Thyroid gland (tissue), 4 donors: ENCODE measurements at regions not wholly inside any gene's neighbourhood (a gene's known extent, or its start where the extent isn't known, plus 50 kb on each side); places are given as distances from the start of the nearest gene placed in this dataset.

Source experiments
- DNase-seq, 2 donors: peaks; one replicate each; pipeline ENCODE4 v3.0.0-alpha.2; 2019
- H3K27ac ChIP-seq, 3 donors: fragments of 200-600 bp; sonication (generic); 1 replicate in 2 of 3; 2 replicates in 1 of 3; pipeline ENCODE4 v1.5.1; 2016 to 2019; ENCODE audit warnings: mild to moderate bottlenecking in 1 of 3, moderate library complexity in 1 of 3
- H3K27me3 ChIP-seq: fragments of 200-600 bp; sonication (generic); one replicate; pipeline ENCODE4 v1.5.1; 2019
- H3K36me3 ChIP-seq, 2 donors: fragments of 200-600 bp; sonication (generic); one replicate each; pipeline ENCODE4 v1.5.1; 2016 to 2019
- H3K4me1 ChIP-seq, 2 donors: fragments of 200-600 bp; sonication (generic); one replicate each; pipeline ENCODE4 v1.5.1; 2017 to 2019
- H3K4me3 ChIP-seq, 3 donors: fragments of 200-600 bp; sonication (generic); replicated peaks in 1 of 3; 1 replicate in 2 of 3; 2 replicates in 1 of 3; pipeline ENCODE4 v1.5.1; 2016; ENCODE audit warnings: mild to moderate bottlenecking in 1 of 3
- H3K9me3 ChIP-seq: fragments of 200-600 bp; sonication (generic); one replicate; pipeline ENCODE4 v1.5.1; 2017
- POLR2A ChIP-seq, 2 donors: fragments of 450-650 bp; IDR thresholded peaks; one replicate each; pipeline ENCODE4 v1.6.1; 2017; ENCODE audit warnings: antibody characterized with exemption in 2 of 2, mild to moderate bottlenecking in 2 of 2, moderate library complexity in 1 of 2
- WGBS, 2 donors: methylation state at CpG; one replicate each; pipeline ENCODE4 v1.1.5; 2017; 5-methylcytosine and 5-hydroxymethylcytosine counted together
- intact Hi-C: fragments of 100-400 bp; cut with DNase I; formaldehyde crosslinking; loops from one replicate; pipeline ENCODE4 v1.15.1; 2023
- TF ChIP-seq, protein P1 (sequence below), 6 experiments: fragments of 200-600 bp in 3 of 6; fragments of 450-650 bp in 3 of 6; sonication (generic) in 3 of 6; IDR thresholded peaks; one replicate each; pipeline ENCODE4 v1.5.1; 2016 to 2019; ENCODE audit warnings: antibody characterized with exemption in 6 of 6, mild to moderate bottlenecking in 2 of 6, inconsistent platforms in 1 of 6, moderate library complexity in 1 of 6

DNA sequence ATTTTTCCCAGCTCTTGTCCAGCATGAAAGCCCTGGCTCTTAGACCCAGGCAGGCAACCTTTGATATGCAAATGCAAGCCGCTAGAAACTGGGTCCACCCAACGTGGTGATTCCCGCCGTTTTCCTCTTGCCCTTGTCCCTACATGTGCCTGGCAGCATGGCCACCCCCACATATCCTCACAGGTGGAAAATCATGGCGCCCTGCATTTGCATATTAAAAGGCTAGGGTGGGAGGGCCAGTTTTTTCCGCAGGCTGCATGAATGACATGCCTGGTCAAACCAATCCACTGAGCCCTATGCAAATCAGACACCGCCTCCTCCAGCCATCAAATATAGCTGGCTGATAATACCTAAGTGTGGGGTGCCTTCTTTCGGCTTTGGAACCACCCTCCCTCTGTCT, 1091.8 kb upstream of the NXPH2 start:
- Histone ChIP-seq H3K27ac (no peak overlapping the region), H3K9me3 (no peaks in the 10 kb centered on the region), H3K27me3 (no peaks in the 10 kb centered on the region), H3K36me3 (no peaks in the 10 kb centered on the region), H3K4me3 (no peak overlapping the region), H3K4me1 (no peaks in the 10 kb centered on the region)
- 94 to 96% methylated on average over 8 of the region's 8 CpGs for WGBS, 2 donors
- no peak for DNase-seq
- TF ChIP-seq POLR2A (IDR thresholded peaks at IDR 0.05), result no peak
- TF ChIP-seq, protein P1, sequence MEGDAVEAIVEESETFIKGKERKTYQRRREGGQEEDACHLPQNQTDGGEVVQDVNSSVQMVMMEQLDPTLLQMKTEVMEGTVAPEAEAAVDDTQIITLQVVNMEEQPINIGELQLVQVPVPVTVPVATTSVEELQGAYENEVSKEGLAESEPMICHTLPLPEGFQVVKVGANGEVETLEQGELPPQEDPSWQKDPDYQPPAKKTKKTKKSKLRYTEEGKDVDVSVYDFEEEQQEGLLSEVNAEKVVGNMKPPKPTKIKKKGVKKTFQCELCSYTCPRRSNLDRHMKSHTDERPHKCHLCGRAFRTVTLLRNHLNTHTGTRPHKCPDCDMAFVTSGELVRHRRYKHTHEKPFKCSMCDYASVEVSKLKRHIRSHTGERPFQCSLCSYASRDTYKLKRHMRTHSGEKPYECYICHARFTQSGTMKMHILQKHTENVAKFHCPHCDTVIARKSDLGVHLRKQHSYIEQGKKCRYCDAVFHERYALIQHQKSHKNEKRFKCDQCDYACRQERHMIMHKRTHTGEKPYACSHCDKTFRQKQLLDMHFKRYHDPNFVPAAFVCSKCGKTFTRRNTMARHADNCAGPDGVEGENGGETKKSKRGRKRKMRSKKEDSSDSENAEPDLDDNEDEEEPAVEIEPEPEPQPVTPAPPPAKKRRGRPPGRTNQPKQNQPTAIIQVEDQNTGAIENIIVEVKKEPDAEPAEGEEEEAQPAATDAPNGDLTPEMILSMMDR (IDR thresholded peaks at IDR 0.05), result no peak
- intact Hi-C loops, result no loop called here

DNA sequence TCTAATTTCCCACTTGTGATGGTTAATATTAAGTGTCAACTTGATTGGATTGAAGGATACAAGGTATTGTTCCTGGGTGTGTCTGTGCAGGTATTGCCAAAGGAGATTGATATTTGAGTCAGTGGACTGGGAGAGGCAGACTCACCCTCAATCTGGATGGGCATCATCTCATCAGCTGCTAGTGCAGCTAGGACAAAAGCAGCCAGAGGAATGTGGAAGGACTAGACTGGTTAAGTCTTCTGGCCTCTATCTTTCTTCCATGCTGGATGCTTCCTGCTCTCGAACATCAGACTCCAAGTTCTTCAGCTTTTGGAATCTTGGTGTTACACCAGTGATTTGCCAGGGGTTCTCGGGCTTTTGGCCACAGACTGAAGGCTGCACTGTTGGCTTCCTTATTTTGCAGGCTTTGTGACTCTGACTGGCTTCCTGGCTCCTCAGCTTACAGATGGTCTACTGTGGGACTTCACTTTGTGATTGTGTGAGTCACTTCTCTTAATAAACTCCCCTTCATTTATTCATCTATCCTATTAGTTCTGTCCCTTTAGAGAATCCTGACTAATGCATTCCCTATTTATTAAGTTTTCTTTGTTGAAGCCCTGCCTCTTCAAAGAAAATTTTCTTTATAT, 1087.5 kb upstream of the NXPH2 start:
- Histone ChIP-seq H3K4me3 (no peak overlapping the region), H3K4me1 (no peaks in the 10 kb centered on the region), H3K9me3 (no peaks in the 10 kb centered on the region), H3K36me3 (no peaks in the 10 kb centered on the region), H3K27ac (no peak overlapping the region), H3K27me3 (no peaks in the 10 kb centered on the region)
- 70 to 75% methylated on average over 2 of the region's 2 CpGs for WGBS, 2 donors
- DNase-seq, result no peak
- intact Hi-C loops, result no loop called here
- TF ChIP-seq, protein P1 (IDR thresholded peaks at IDR 0.05), result no peak
- no peak for TF ChIP-seq POLR2A (IDR thresholded peaks at IDR 0.05)

DNA sequence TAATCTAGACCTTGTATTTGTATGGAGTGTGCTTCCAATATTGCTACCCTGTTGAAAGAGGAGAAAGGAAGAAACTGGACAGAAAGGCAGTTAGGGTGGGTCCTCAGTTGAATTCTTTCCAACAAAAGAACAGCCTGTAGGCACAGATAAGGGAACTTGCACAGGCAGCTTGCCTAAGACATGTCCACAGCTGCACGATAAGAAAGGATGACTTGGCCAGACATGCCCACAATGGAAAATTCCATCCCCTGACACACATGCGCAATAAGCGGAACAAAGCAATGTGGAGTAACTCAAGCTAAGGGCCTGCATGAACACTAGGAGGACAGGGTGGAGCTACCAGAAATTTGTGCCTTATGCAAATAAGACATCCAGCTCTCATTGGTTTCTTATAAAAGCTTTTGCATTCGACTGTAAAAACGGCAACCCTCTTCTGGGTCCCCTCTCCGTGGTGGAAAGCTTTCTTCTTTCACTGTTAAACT, 1084.7 kb upstream of the NXPH2 start:
- intact Hi-C loops, result no loop called here
- no peak overlapping the region for H3K27ac ChIP-seq
- no peaks in the 10 kb centered on the region for H3K9me3 ChIP-seq
- no peak for DNase-seq
- no peaks in the 10 kb centered on the region for H3K36me3 ChIP-seq
- 78 to 79% methylated on average over 6 of the region's 6 CpGs for WGBS, 2 donors
- TF ChIP-seq POLR2A (IDR thresholded peaks at IDR 0.05), result no peak
- TF ChIP-seq, protein P1 (IDR thresholded peaks at IDR 0.05), result no peak
- H3K27me3 ChIP-seq, result no peaks in the 10 kb centered on the region
- no peaks in the 10 kb centered on the region for H3K4me1 ChIP-seq
- H3K4me3 ChIP-seq, result no peak overlapping the region

DNA sequence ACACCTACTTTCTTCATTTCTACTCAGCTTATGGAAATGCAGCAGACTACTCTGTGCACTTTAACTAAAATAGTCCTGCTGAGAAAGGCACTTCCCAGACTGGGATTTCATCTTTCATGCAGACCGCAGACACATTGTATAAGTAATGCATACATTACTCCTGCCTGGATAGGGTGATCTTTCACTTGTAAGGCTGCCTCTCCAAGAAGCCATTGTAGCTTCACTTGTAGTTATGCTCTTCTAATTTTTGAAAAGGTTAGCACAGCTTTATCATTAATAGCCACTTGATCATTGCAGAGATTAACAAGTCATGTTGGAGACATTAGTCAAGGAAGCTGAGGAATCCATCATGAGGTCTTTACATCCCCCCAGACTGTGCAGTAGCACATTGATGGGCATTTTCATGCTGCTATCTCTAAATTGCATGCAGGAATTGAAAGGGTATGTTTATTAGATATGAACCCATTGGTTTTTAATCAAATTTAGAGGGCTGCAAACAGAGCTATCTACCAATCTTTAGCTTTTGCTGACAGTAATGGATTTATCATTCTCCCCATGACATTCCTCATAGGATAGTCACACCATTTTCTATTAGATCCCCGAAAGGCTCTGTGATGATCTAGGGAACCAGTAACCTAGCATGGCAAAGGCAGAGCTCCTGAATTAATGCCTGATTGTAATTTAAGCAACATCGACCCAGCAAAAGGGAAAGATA, 1074.7 kb upstream of the NXPH2 start:
- no peak for DNase-seq
- Histone ChIP-seq H3K27me3 (no peaks in the 10 kb centered on the region), H3K36me3 (no peaks in the 10 kb centered on the region), H3K9me3 (no peaks in the 10 kb centered on the region), H3K4me3 (no peak overlapping the region), H3K27ac (no peak overlapping the region), H3K4me1 (no peaks in the 10 kb centered on the region)
- intact Hi-C loops, result no loop called here
- TF ChIP-seq, protein P1 (IDR thresholded peaks at IDR 0.05), result no peak
- TF ChIP-seq POLR2A (IDR thresholded peaks at IDR 0.05), result no peak
- 89 to 96% methylated on average over 3 of the region's 3 CpGs for whole genome bisulfite sequencing, 2 donors

DNA sequence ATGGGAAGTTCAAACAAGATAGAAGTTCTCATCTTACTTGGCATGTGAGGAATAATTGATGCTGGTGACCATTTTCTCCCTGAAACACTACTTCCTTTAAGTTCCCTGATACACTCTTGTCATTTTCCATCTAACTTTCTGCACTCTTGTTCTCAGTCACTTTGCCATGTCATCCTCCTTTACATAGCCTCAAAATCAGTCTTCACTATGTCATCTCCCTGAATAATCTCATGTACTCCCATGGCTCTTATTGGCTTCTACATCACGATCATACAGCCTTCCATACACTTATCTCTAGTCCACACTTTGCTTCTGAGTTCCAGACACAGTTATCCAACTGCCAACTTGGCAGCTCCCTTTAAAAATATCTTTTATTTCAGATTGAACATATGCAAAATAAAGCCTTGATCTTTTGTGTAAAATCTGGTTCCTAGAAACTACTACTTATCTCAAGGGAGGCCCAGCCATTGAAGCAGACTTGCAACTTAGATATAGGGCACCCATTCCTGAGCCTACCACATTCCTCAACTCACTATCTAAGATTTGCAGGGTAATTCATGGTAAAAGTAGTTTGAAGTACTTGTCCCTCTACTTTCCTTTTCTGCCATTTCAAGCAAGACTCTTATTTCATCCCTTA, 1070.2 kb upstream of the NXPH2 start:
- H3K4me3 ChIP-seq, result no peak overlapping the region
- no peaks in the 10 kb centered on the region for H3K36me3 ChIP-seq
- no peak for DNase-seq
- WGBS, 2 donors, result 71 to 78% methylated on average over 1 of the region's 1 CpG
- no peaks in the 10 kb centered on the region for H3K27me3 ChIP-seq
- no peak for TF ChIP-seq POLR2A (IDR thresholded peaks at IDR 0.05)
- TF ChIP-seq, protein P1 (IDR thresholded peaks at IDR 0.05), result no peak
- H3K27ac ChIP-seq, result no peak overlapping the region
- intact Hi-C loops, result no loop called here
- H3K9me3 ChIP-seq, result no peaks in the 10 kb centered on the region
- H3K4me1 ChIP-seq, result no peaks in the 10 kb centered on the region
